RWPE2 (cell line): ENCODE measurements at regions not wholly inside any gene's neighbourhood (a gene's known extent, or its start where the extent isn't known, plus 50 kb on each side); places are given as distances from the start of the nearest gene placed in this dataset.

ENCODE experiments used
- ATAC-seq: fragments of 200-7000 bp; cut with Tn5 transposase; 3 replicates; pipeline ENCODE4 v1.9.1; 2021; ENCODE audit warnings: low read depth
- DNase-seq: peaks from one replicate; pipeline ENCODE4 v3.0.0-alpha.2; 2020; ENCODE audit warnings: low spot score
- H3K27ac ChIP-seq: fragments of 450-650 bp; 2 replicates; pipeline ENCODE4 v1.5.1; 2017; ENCODE audit warnings: mild to moderate bottlenecking; ENCODE audit not compliant: poor library complexity, severe bottlenecking
- H3K27me3 ChIP-seq: fragments of 250-450 bp; sonication (Bioruptor Pico); 2 replicates; pipeline ENCODE4 v1.5.1; 2021; ENCODE audit warnings: mild to moderate bottlenecking, moderate library complexity; ENCODE audit not compliant: insufficient read depth, poor library complexity, severe bottlenecking
- H3K36me3 ChIP-seq: fragments of 250-450 bp; sonication (Bioruptor Pico); 2 replicates; pipeline ENCODE4 v1.5.1; 2020; ENCODE audit warnings: low read depth, mild to moderate bottlenecking, moderate library complexity
- H3K4me1 ChIP-seq: fragments of 250-450 bp; sonication (Bioruptor Pico); 2 replicates; pipeline ENCODE4 v1.5.1; 2021; ENCODE audit warnings: mild to moderate bottlenecking, moderate library complexity; ENCODE audit not compliant: insufficient read depth, poor library complexity, severe bottlenecking
- H3K4me3 ChIP-seq: fragments of 250-450 bp; sonication (Bioruptor Pico); 2 replicates; pipeline ENCODE4 v1.5.1; 2021; ENCODE audit warnings: mild to moderate bottlenecking, moderate library complexity; ENCODE audit not compliant: severe bottlenecking
- H3K9me3 ChIP-seq: fragments of 250-450 bp; sonication (Bioruptor Pico); 2 replicates; pipeline ENCODE4 v1.5.1; 2021; ENCODE audit warnings: mild to moderate bottlenecking, moderate library complexity; ENCODE audit not compliant: severe bottlenecking
- CTCF ChIP-seq: fragments of 450-650 bp; IDR thresholded peaks from one replicate; pipeline ENCODE4 v1.5.1; 2017; ENCODE audit warnings: mild to moderate bottlenecking, moderate library complexity; ENCODE audit not compliant: poor library complexity, severe bottlenecking

GRCh38 chr7:57198801-57199200 is 66.6 kb upstream of the ZNF479 start:
- DNase-seq (peak; percentile 14), ATAC-seq (no peak)
- Histone ChIP-seq H3K4me3 (no peak overlapping the region), H3K36me3 (no peaks in the 10 kb centered on the region), H3K4me1 (no peaks in the 10 kb centered on the region), H3K27ac (no peak overlapping the region), H3K9me3 (peaks cover 2% of the 10 kb centered on the region), H3K27me3 (no peaks in the 10 kb centered on the region)
- TF ChIP-seq CTCF, result no peak

DNA sequence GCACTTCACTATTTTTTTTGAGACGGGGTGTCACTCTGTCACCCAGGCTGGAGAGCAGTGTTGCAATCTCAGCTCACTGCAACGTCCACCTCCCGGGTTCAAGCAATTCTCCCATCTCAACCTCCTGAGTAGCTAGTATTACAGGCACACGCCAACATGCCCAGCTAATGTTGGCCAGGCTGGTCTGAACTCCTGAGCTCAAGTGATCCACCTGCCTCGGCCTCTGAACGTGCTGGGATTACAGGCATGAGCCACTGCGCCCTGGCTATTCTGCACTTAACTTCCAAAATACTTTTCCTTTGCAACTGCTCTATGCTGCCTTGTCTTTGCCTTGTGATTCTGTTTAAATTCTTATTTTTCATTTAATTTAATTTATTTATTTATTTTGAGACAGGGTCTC is 67.0 kb upstream of the ZNF479 start:
- no peaks in the 10 kb centered on the region for H3K36me3 ChIP-seq
- H3K27ac ChIP-seq, result no peak overlapping the region
- ATAC-seq (no peak), DNase-seq (no peak)
- H3K27me3 ChIP-seq, result no peaks in the 10 kb centered on the region
- H3K4me3 ChIP-seq, result no peak overlapping the region
- no peaks in the 10 kb centered on the region for H3K4me1 ChIP-seq
- H3K9me3 ChIP-seq, result peaks cover 2% of the 10 kb centered on the region
- no peak for TF ChIP-seq CTCF

DNA sequence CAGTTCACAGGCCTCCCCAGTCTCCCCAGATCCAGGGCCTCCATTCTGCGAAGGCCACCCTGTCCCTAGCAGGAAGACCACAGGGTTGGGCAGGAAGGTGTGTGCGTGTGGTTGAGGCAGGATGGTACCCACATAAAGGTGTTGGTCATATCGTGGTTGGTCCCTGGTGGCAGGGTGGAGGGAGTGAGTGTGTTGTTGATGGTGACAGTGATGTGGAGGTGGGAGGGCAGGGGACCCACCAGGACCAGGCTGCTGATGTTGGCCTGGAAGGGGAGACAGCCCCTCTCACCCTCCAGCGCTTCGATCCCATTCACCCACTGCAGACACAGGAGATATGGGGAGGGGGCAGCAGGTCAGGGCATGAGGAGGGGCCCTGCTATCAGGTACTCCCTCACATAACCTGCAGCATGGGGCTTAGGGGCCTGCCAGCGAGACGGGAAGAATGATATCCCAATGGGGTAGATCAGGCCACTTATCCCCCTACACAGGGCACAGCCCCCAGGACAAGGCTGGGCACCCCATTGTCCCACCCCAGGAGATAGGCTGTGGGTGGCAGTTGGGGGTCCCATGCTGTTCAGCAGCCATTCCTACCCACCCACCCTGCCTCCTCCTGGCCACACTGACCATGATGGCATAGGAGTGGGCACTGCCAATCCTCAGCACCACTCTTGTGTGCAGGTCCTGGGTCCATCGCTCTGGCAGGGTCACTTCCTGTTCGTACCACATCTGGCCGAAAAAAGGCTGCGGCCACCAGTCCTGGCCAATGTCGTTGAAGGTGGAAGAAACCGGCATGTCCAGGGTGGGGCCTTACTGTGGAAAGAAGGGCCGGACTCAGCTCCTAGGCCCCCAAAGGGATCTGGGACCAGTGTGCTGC is 69.0 kb upstream of the ZNF479 start:
- Histone ChIP-seq H3K27ac (no peak overlapping the region), H3K36me3 (no peaks in the 10 kb centered on the region), H3K4me3 (no peak overlapping the region), H3K27me3 (no peaks in the 10 kb centered on the region), H3K4me1 (no peaks in the 10 kb centered on the region), H3K9me3 (peaks cover 2% of the 10 kb centered on the region)
- DNase-seq (no peak), ATAC-seq (no peak)
- TF ChIP-seq CTCF, result no peak

GRCh38 chr7:57201895-57202210 is 69.6 kb upstream of the ZNF479 start:
- Histone ChIP-seq H3K9me3 (peaks cover 2% of the 10 kb centered on the region), H3K4me1 (no peaks in the 10 kb centered on the region), H3K4me3 (no peak overlapping the region), H3K27ac (no peak overlapping the region), H3K27me3 (no peaks in the 10 kb centered on the region), H3K36me3 (no peaks in the 10 kb centered on the region)
- no peak for DNase-seq
- no peak for ATAC-seq
- no peak for TF ChIP-seq CTCF

- TF ChIP-seq CTCF, result no peak
These were observed 70.0 kb upstream of the ZNF479 start for GRCh38 chr7:57202274-57202673.

More at GRCh38 chr7:57202274-57202673, 70.0 kb upstream of the ZNF479 start:
- DNase-seq (peak; percentile 34), ATAC-seq (no peak)
- Histone ChIP-seq H3K36me3 (no peaks in the 10 kb centered on the region), H3K27ac (no peak overlapping the region), H3K27me3 (no peaks in the 10 kb centered on the region), H3K9me3 (peaks cover 2% of the 10 kb centered on the region), H3K4me1 (no peaks in the 10 kb centered on the region), H3K4me3 (no peak overlapping the region)
